HAP-1 (cell line): ENCODE measurements at regions not wholly inside any gene's neighbourhood (a gene's known extent, or its start where the extent isn't known, plus 50 kb on each side); places are given as distances from the start of the nearest gene placed in this dataset.

ENCODE experiments used
- DNase-seq, 2 experiments: peaks; one replicate each; pipeline ENCODE4 v3.0.0-alpha.2; 2016 to 2020; ENCODE audit warnings: low spot score in 2 of 2
- H3K27me3 ChIP-seq: fragments of 250-450 bp; sonication (Bioruptor Pico); 2 replicates; pipeline ENCODE4 v1.5.1; 2020; ENCODE audit warnings: low read depth, mild to moderate bottlenecking, moderate library complexity
- H3K36me3 ChIP-seq: fragments of 250-450 bp; sonication (Bioruptor Pico); replicated peaks from 2 replicates; pipeline ENCODE4 v1.5.1; 2020; ENCODE audit warnings: mild to moderate bottlenecking
- H3K4me1 ChIP-seq: fragments of 250-450 bp; sonication (Bioruptor Pico); 2 replicates; pipeline ENCODE4 v1.5.1; 2020; ENCODE audit warnings: mild to moderate bottlenecking
- H3K4me3 ChIP-seq: fragments of 250-450 bp; sonication (Bioruptor Pico); 2 replicates; pipeline ENCODE4 v1.5.1; 2020; ENCODE audit warnings: mild to moderate bottlenecking, moderate library complexity
- H3K9me3 ChIP-seq: fragments of 250-450 bp; sonication (Bioruptor Pico); 2 replicates; pipeline ENCODE4 v1.5.1; 2020; ENCODE audit warnings: mild to moderate bottlenecking, moderate library complexity
- in situ Hi-C: fragments of 300-500 bp; cut with MboI; formaldehyde crosslinking; loops from 3 replicates; pipeline ENCODE4 v1.14.3; 2020; ENCODE audit warnings: low sequenced_read_pairs, inconsistent platforms, mixed read lengths

DNA sequence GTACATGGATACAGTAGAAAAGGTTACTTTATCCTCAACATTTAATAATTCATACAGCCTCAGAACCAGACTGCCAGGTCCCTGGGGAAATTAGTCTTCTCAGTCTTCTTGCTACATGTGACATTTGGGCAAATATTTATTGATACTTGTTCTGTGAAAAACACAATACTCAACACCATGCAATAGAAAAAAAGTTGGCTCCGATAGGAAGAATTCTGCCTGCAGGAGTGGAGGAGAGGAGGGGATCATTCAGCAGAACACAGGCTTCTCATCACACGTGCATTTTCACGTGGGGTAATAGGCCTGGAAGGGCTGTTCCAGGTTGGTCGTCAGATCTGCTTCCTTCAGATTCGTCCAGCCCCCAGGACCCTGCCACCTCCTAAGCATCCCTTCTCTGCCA, 58.4 kb upstream of the ACKR3 start:
- H3K9me3 ChIP-seq: no peaks in the 10 kb centered on the region
- in situ Hi-C loops: loop anchor here (5.0 kb wide), 1 partner anchor 561 kb away; no protein-coding TSS in a partner anchor
- no peaks in the 10 kb centered on the region for H3K4me1 ChIP-seq
- no peaks in the 10 kb centered on the region for H3K36me3 ChIP-seq
- no peak for DNase-seq
- no peaks in the 10 kb centered on the region for H3K27me3 ChIP-seq
- H3K4me3 ChIP-seq: no peak overlapping the region

DNA sequence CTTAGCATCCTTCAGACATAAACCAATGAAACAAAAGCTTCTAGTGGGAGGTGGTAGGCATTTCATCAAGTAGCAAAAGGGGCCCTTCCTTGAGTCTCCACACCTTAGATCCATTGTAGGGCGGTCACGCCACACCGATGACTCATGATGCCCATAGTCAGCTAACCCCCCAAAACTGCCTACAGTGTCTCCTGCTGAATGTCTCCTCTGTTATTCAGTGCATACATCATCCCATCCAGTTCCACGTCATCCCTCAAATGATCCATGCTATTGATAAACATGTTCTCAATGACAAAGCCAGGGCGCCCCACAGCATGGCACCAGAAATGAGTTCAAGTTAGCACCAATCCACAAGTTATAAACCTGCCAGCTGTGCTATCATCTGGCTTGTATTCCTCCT, 57.4 kb upstream of the ACKR3 start:
- Histone ChIP-seq H3K36me3 (no peaks in the 10 kb centered on the region), H3K4me3 (no peak overlapping the region), H3K27me3 (no peaks in the 10 kb centered on the region), H3K4me1 (no peaks in the 10 kb centered on the region), H3K9me3 (no peaks in the 10 kb centered on the region)
- no peak for DNase-seq
- in situ Hi-C loops: loop anchor here (5.0 kb wide), 1 partner anchor 560 kb away; no protein-coding TSS in a partner anchor

DNA sequence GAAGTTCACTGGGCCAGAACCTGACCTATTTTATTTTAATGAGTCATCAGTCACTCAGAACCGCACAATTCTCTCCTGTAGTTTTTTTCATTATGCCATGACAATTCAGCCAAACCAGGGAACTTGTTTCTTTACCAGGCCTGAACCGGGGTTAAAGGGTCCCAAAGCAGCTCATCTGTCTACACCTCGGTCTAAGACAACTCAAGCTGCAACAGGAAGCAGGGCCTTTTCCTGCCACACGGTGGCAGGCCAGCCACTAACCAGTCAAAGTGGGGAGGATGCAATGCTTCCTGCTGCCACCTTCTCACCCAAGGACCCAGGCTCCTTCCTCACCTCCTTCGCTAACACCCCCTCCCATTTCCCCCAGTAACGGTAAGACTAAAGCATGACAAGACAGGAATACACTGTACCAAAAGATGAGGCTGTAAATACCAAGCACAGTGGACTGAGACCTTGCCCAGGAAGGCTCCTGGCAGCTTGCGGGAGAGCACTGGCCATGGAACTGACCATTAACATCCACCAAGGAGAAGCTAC, 56.7 kb upstream of the ACKR3 start:
- DNase-seq: peak; percentile 15 to 61
- no peak overlapping the region for H3K4me3 ChIP-seq
- no peaks in the 10 kb centered on the region for H3K36me3 ChIP-seq
- no peaks in the 10 kb centered on the region for H3K4me1 ChIP-seq
- in situ Hi-C loops: loop anchor here (5.0 kb wide), 1 partner anchor 559 kb away; no protein-coding TSS in a partner anchor
- no peaks in the 10 kb centered on the region for H3K27me3 ChIP-seq
- no peaks in the 10 kb centered on the region for H3K9me3 ChIP-seq

DNA sequence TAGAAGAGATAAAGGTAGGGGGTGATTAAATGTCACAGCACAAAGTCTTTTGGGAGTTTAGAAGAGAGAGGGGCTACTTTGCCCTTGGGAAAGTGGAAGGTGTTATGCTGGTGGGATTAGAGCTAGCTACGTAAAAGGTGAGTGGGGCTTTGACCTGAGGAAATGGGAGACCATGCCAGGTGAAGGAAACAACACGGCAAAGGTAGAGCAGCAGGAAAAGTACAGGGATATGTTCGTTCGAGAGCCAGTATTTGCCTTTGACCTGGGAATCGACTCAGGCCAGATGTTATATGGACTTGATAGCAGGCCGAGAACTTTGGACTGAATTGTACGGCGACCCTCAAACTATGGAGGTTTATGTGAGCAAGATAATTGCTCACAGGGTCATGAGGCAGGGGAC, 55.7 kb upstream of the ACKR3 start:
- no peak for DNase-seq
- in situ Hi-C loops: loop anchor here (5.0 kb wide), 1 partner anchor 558 kb away; no protein-coding TSS in a partner anchor

DNA sequence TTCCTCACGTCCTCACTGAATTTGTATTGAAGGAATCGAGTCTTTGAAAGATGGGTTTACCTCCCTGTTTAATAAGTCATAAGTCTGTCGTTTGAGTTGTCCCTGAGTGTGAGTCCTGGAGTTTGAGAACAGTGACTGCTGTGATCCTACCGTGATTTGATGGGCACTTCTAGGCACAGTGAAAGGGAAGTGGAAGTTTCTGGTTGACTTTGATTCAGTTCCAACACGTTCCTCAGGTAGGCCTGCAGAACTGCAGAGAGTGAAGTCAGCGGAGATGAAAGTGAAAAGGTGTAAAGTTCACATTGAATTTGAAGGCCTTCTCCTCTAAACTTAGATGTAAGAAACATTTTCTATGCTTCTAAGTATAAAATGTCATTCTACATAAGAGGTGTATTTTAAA, 52.9 kb upstream of the ACKR3 start:
- in situ Hi-C loops: no loop called here
- no peaks in the 10 kb centered on the region for H3K27me3 ChIP-seq
- H3K4me3 ChIP-seq: no peak overlapping the region
- no peak for DNase-seq
- H3K36me3 ChIP-seq: no peaks in the 10 kb centered on the region
- H3K9me3 ChIP-seq: no peaks in the 10 kb centered on the region
- H3K4me1 ChIP-seq: no peaks in the 10 kb centered on the region

More for the DNA sequence above, 55.7 kb upstream of the ACKR3 start:
- no peaks in the 10 kb centered on the region for H3K27me3 ChIP-seq
- no peaks in the 10 kb centered on the region for H3K4me1 ChIP-seq
- no peak overlapping the region for H3K4me3 ChIP-seq
- no peaks in the 10 kb centered on the region for H3K9me3 ChIP-seq
- no peaks in the 10 kb centered on the region for H3K36me3 ChIP-seq

DNA sequence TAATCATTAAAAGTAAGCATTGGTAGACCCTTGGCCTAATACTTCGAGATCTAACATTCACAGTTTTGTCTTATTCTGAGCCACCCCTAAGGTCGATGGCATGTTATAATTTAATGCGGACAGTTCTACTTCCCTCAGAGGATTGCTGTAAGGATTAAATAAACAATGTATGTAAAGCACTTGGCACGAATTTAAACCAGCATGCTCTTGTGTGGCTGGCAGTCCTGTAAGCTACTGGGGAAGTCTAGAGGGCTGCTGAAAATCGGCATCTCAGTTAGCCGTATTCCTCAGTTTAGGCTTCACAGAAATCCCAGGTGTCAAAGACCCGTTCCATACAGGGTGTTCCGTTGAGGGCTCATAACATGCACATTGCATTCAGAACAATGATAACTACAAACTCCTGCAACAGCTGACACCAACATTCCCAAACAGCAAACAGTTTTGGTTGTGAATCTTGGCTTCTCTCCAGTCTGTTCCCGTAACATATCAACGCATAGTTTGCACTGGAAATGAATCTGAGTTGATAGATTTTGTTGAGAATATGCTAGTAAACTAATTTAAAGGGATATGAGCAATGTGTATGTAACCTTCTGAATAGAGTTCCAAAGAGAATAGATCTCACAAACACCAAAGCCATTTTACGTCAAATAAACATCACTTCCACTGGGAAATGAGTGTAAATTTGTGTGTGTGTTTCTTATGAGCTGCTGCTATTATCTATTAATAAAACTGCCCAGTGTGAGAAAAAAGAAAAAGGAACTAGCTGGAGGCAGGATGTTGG, 52.2 kb upstream of the ACKR3 start:
- no peaks in the 10 kb centered on the region for H3K27me3 ChIP-seq
- no peaks in the 10 kb centered on the region for H3K36me3 ChIP-seq
- in situ Hi-C loops: no loop called here
- H3K9me3 ChIP-seq: no peaks in the 10 kb centered on the region
- no peaks in the 10 kb centered on the region for H3K4me1 ChIP-seq
- no peak overlapping the region for H3K4me3 ChIP-seq
- DNase-seq: no peak
